Epithelial cell of proximal tubule (primary cell): ENCODE measurements at regions not wholly inside any gene's neighbourhood (a gene's known extent, or its start where the extent isn't known, plus 50 kb on each side); places are given as distances from the start of the nearest gene placed in this dataset.

ENCODE experiments used
- DNase-seq: peaks from one replicate; pipeline ENCODE4 v3.0.0-alpha.2; 2011; ENCODE audit warnings: low read depth
- H3K4me3 ChIP-seq: 2 replicates; pipeline ENCODE4 v1.5.1; 2011; ENCODE audit warnings: low read depth, mild to moderate bottlenecking, low read length
- TF ChIP-seq, protein P1 (sequence below): conservative IDR thresholded peaks from 2 replicates; pipeline ENCODE4 v1.5.1; 2012; ENCODE audit warnings: low read depth, mild to moderate bottlenecking, low read length

DNA sequence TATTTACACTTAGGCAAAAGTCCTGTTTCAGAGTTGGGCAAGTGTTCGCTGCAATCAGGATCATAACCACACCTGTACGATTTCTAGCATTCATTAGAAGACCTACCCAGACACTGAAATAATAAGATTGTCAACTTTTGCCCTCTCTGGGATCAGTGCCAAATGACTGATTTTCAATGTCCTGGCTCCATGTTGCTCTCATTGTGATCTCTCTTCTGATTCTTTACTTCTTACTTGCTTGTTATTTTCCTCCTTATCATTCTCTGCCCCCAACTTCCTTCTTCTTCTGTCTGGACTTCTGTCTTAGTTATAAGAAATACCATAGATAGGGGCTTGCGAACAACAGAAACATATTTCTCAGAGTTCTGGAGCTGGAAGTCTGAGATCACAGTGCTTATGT is 94.4 kb upstream of the BMP2 start:
- no peak overlapping the region for H3K4me3 ChIP-seq
- TF ChIP-seq, protein P1, sequence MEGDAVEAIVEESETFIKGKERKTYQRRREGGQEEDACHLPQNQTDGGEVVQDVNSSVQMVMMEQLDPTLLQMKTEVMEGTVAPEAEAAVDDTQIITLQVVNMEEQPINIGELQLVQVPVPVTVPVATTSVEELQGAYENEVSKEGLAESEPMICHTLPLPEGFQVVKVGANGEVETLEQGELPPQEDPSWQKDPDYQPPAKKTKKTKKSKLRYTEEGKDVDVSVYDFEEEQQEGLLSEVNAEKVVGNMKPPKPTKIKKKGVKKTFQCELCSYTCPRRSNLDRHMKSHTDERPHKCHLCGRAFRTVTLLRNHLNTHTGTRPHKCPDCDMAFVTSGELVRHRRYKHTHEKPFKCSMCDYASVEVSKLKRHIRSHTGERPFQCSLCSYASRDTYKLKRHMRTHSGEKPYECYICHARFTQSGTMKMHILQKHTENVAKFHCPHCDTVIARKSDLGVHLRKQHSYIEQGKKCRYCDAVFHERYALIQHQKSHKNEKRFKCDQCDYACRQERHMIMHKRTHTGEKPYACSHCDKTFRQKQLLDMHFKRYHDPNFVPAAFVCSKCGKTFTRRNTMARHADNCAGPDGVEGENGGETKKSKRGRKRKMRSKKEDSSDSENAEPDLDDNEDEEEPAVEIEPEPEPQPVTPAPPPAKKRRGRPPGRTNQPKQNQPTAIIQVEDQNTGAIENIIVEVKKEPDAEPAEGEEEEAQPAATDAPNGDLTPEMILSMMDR, result no peak
- no peak for DNase-seq

DNA sequence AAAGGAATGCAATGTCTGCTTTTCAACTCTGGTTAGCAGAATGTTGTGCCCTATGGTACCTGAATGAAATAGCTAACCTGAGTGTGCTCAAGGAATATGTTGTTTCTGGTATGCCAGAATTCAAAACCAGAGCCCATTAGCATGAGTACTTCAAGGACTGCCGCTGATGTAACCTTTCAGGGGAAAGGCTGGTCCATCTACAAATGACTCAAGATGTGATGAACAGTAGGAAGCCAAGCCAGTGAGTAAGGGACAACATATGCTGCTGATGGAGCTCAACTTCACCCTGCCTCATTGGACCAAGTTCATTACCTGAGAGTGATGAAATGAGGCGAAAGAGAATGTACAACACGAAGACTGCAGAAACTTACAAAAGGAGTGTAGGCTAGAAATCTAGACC is 95.7 kb upstream of the BMP2 start:
- no peak overlapping the region for H3K4me3 ChIP-seq
- DNase-seq, result no peak
- TF ChIP-seq, protein P1, result no peak

DNA sequence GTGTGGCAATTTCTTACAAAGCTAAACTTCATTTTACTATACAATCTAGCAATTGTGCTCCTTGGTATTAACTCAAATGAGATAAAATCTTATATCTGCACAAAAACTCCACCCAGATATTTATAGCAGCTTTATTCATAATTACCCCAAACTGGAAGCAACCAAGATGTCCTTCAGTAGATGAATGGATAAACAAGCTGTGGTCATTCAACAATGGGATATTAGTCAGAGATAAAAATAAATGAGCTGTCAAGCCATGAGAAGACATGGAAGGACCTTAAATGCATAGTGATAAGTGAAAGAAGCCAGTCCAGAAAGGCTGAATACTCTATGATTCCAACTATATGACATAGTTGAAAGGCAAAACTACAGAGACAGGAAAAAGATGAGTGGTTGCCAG is 98.9 kb upstream of the BMP2 start:
- DNase-seq, result no peak
- TF ChIP-seq, protein P1, result no peak
- H3K4me3 ChIP-seq, result no peak overlapping the region

DNA sequence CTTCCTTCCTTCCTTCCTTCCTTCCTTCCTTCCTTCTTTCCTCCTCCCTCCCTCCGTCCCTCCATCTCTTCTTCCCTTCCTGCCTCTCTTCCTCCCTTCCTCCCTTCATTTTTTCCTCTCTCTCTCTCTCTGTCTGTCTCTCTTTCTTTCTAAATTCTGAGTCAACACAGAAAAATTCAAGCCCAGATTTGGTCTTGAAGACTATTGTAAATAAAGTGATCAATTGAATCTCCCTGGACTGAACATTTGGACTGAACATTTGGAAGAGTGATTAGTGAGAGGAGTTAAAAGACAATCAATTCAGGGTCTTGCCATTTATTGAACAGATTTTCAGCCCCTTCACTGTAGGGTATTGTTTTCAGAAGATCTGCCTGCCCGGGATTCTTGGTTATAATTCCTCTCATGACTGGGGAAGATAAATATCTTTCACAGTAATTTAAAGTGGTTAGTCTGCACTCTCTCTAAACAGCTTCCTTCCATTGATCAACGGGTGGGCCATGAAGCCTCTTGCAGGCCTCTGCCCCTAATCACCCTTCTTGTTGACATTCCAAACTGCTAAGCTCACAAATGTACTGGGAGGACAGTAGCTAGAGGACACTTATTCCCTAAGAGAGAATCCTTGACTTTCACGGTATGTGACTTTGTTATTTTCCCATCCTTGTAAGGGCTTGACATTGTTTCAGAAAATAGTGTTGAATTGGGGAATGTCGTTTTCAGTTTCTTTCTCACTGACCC is 101.7 kb upstream of the BMP2 start:
- DNase-seq, result no peak
- TF ChIP-seq, protein P1, result no peak

DNA sequence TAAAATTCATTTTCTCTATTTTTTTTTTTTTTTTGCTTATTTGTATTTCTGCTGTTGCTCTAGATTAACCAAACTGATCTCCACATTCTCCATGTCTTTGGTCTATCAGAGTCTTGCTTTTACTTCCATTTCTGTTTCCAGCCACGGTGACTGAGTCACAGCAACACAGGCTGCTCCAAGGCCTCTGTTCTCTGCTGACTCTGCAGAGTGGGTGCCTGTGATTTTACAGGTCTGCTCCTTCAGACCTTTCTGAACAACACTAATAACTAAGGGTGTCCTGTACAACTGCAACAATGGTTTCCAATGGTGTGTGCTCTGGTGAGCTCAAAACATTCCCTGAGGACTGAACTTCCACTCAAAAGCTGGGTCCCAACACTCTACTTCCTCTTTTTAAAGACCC is 102.3 kb upstream of the BMP2 start:
- TF ChIP-seq, protein P1, result no peak
- no peak for DNase-seq
- H3K4me3 ChIP-seq, result no peak overlapping the region

More for the DNA sequence above, 101.7 kb upstream of the BMP2 start:
- H3K4me3 ChIP-seq, result no peak overlapping the region

DNA sequence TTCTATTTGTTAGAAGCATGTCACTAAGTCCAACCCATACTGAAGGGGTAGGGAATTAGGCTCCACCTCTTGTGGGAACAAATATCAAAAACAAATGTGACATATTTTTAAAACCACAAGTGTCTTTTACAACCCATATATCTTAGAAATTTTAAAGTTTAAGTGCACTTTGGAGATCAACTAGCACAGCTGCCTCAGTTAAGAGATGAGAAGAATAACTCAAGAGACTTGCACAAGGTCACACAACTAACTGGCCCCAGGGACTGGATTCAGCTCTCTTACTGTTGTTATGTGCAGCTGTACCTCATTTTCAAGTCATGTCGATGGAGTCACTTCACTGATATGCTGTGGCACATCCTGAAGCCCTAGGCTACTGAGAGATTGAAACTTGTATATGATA is 102.9 kb upstream of the BMP2 start:
- no peak for DNase-seq
- TF ChIP-seq, protein P1, result no peak
- H3K4me3 ChIP-seq, result no peak overlapping the region

DNA sequence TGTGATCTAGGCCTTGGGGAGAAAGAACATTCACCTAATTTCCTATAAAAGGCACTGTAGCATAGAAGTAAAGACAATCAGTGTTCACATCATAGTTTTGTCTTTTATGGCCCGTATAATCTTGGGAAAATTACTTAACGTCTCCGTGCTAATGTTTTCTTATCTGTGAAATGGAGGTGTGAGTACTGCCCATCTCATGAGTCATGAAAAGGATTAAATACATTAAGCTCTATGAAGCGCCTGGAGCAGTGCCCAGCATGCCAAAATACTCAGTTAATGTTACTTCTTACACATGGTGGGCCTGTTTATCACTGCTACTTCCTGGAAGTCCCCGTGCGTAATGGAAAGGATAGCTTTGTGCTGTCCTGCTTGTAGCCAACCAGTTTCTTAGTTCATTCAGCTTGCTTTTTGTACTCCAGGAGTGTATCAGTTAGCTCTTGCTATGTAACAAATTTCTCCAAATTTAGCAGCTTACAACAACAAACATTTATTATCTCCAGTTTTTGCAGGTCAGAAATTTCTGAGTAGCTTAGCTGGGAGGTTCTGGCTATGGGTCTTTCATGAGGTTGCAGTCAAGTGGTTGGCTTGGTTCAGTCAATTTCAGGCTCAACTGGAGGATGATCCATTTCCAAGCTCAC is 103.6 kb upstream of the BMP2 start:
- H3K4me3 ChIP-seq, result no peak overlapping the region
- TF ChIP-seq, protein P1, result no peak
- DNase-seq, result no peak
